ENCODE measurements at regions not wholly inside any gene's neighbourhood (a gene's known extent, or its start where the extent isn't known, plus 50 kb on each side); places are given as distances from the start of the nearest gene placed in this dataset.

DNA sequence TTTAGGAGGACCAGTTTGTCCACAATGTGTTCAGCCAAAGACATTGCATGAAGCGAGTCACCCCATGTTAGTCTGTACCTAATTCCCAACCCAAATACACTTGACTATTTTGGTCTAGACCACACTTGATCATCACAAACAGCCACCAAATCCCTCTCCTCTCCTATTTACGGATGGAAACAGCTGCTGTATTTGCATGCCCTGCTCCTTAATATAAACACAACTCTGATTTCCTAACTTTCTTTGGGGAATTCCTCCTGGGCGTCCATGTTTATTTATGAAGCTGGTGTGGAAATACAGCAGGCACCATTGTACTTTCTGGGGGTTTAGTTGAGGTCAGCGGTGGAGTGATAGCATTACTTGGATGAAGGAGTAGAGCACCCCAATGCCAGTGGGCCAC is 235.2 kb downstream of the TLE3 start:
- no peak for ATAC-seq (ENCODE audit: low FRiP score)
- TF ChIP-seq, protein P1, sequence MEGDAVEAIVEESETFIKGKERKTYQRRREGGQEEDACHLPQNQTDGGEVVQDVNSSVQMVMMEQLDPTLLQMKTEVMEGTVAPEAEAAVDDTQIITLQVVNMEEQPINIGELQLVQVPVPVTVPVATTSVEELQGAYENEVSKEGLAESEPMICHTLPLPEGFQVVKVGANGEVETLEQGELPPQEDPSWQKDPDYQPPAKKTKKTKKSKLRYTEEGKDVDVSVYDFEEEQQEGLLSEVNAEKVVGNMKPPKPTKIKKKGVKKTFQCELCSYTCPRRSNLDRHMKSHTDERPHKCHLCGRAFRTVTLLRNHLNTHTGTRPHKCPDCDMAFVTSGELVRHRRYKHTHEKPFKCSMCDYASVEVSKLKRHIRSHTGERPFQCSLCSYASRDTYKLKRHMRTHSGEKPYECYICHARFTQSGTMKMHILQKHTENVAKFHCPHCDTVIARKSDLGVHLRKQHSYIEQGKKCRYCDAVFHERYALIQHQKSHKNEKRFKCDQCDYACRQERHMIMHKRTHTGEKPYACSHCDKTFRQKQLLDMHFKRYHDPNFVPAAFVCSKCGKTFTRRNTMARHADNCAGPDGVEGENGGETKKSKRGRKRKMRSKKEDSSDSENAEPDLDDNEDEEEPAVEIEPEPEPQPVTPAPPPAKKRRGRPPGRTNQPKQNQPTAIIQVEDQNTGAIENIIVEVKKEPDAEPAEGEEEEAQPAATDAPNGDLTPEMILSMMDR (IDR thresholded peaks at IDR 0.05), result no peak
- no peak for DNase-seq (ENCODE audit: low spot score)

DNA sequence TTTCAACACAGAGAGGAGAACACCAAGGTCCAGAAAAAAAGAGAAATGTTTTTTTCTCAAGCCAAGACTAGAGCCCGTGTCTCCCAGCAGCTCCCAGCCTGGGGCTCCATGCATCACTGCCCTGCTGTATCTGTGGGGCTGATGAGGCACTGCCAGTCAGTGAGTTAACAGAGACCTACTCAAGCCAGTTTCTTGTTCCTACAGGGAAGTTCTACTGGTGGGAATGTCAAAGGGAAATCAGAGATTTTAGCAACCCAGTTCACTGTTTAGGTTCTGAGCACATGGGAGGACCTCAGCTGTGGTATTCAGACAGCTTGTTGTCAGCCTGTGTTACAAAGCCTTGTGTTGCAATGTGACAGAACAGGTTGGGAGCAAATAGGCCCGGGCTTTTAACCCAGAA is 234.3 kb downstream of the TLE3 start:
- ATAC-seq (ENCODE audit: low FRiP score) (no peak), DNase-seq (ENCODE audit: low spot score) (no peak)
- TF ChIP-seq, protein P1 (IDR thresholded peaks at IDR 0.05), result no peak

DNA sequence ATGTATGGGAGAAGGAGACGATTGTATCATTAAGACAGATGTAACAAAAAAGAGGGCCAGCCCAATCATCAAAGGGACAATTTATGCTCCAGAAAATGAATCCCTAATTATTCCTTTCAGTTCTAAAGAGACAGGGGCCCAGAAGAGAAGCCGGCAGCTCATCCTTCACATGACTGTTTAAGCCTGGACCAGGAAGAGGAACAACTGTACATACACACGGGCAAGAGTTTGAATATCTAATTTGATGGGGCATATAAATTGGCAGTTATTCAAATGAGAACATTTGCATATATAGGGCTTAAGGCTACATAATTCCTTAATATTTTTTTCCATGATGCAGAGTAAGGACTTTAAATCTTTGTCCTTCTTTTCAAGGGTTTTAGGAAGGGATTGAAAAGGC is 232.3 kb downstream of the TLE3 start:
- TF ChIP-seq, protein P1 (IDR thresholded peaks at IDR 0.05), result no peak
- ATAC-seq (ENCODE audit: low FRiP score) (no peak), DNase-seq (ENCODE audit: low spot score) (no peak)

DNA sequence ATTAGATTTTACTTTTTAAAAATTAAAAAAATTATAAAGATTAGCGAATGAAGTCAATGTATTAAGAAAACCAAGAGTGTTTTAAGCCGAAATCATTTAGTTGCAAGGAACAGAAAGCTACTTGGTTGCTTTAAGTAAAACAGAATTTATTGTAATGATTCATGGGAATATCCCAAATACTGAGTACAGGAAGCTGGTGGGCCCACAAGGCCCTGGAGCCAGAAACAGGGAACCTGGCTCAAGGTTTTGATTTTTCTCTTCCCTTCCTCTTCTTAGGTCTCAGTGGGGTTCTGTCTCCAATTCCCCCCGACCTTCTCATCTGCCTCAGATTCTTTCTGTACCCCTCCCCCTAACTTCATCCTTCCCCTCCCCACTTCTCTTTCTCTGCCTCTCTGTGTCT is 229.0 kb downstream of the TLE3 start:
- DNase-seq (ENCODE audit: low spot score) (no peak), ATAC-seq (ENCODE audit: low FRiP score) (no peak)
- TF ChIP-seq, protein P1 (IDR thresholded peaks at IDR 0.05), result no peak

DNA sequence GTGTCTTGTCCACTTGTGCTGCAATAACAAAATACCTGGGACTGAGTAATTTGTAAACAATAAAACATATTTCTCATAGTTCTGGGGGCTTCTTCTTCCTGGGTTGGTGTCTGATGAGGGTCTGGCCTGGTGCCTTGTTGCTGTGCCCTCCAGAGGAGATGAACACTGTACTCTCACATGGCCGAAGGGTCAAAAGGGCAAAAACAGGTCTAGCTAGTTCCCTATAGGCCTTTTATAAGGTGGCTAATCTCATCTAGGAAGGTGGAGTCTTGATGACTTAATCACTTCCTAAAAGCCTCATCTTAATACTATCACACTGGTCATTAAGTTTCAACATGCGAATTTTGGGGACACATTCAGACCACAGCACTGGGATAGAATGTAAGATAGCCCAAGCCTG is 228.4 kb downstream of the TLE3 start:
- DNase-seq (ENCODE audit: low spot score) (no peak), ATAC-seq (ENCODE audit: low FRiP score) (no peak)
- TF ChIP-seq, protein P1 (IDR thresholded peaks at IDR 0.05), result no peak

DNA sequence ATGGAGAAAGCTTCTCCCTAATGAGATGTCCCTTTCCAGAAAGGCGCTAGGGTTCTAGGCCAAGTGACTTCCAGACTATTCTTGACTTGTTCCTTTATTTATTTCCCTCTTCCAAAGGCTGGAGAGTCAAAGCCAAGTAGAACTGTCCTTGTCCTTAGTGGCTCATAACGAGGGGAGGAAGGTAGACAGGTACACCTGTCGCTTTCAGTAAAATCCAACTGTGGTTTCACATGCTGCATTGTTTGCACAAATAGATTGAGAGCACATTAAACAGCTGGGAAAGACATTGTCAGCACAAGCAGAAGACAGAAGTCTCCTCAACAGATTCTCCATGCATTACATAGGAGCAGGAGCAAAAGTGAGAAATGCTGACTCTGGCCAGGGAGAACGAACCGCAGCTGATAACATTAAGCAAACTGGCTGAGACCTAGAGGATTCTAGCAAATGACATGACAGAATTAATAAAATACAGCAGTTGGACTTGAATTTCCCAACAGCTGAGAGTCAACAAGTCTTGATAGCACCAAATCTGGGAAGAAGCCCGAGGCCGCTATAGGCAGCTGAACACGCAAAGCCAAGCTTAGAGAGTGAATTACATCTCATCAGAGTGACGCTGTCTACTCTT is 227.7 kb downstream of the TLE3 start:
- DNase-seq (ENCODE audit: low spot score), result no peak
- TF ChIP-seq, protein P1 (IDR thresholded peaks at IDR 0.05), result no peak
- ATAC-seq (ENCODE audit: low FRiP score), result no peak

DNA sequence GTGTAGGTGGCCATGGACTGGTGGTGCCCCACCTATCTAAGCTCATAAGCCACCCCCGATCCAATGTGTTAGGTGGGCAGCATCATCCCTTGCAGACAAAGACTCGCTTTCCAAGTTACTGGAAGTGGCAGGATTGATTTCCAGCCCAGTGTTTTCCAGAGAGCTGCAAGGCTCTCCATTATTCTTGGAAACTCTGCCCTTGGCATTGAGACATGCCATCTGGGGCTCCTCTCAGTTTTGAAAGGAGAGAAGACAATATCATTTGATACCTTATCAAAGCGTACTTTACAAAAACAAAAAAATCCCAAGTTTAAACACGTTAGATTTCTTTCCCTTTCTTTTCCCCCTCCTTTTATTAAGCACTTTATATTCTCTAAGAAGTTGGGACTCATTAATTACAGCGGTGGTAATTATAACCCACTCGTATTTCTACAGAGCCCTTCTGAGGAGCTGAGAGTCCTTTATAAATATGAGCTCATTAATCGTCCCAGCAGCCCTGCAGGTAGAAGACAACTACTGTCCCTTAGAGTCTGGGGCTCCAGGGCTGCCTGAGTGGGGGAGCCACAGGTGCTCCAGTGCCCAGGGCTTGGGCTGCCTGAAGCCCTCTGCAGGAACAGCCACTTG is 226.1 kb downstream of the TLE3 start:
- ATAC-seq (ENCODE audit: low FRiP score), result no peak
- TF ChIP-seq, protein P1 (IDR thresholded peaks at IDR 0.05), result no peak

More for the DNA sequence above, 226.1 kb downstream of the TLE3 start:
- no peak for DNase-seq (ENCODE audit: low spot score)
